NCI-H2029 (cell line): ENCODE measurements at regions not wholly inside any gene's neighbourhood (a gene's known extent, or its start where the extent isn't known, plus 50 kb on each side); places are given as distances from the start of the nearest gene placed in this dataset.

Source experiments
- DNase-seq: peaks from one replicate; lab custom pipeline; 2025; lab: John Stamatoyannopoulos, UW

DNA sequence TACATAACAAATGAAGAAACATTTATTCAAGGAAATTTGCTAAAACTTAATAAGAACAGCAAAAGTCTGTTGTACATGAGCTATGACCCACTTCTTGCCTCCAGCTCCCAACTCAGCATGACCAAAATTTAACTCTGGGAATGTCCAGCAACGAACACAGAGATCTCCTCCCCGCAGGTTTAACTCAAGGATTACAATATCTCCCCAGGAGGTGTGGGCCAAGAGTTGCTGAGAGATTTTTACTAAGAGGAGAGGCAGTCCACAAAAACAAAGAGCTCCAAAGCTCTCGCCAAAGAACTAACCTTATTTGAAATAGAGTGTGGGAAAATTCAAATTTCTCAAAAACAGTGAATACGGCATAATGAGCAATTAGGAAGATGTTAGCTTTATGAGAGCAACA, 318.5 kb downstream of the GRB14 start:
- no peak for DNase-seq

DNA sequence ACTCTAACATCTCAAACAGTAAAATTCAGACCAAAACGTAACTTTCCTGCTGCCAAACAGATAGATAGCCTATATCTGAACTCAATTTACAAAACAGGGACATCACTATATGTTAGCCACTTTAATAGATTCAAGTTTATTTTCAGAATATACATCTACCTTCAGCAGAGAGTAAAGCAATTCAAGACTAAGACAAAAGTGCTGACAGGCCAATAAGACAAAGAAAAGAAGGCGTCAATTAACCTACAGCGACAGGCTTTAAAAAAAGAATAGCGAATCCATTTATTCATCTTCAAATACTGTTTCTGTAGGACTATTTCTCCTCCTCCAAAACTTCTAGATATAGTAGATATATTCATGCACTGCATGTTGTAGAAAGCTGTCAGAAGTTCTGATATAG, 333.0 kb downstream of the GRB14 start:
- DNase-seq = no peak

DNA sequence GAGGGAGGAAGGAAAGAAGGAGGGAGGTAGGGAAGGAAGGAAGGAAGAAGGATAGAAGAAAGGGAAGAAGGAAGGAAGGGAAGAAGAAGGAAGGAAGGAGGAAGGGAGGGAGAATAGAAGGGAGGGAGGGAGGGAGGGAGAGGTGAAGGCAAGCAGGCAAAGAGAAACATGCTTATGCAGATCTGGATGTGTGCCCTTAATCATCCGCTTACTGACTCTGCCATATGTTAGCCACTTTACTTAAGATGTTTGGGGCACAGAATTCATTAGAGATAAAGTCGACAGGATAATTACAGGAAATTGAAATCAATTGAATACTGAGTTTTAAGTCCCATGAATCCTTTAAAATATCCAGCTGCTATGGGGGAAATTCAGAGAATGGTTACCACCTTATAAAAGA, 334.2 kb downstream of the GRB14 start:
- no peak for DNase-seq

DNA sequence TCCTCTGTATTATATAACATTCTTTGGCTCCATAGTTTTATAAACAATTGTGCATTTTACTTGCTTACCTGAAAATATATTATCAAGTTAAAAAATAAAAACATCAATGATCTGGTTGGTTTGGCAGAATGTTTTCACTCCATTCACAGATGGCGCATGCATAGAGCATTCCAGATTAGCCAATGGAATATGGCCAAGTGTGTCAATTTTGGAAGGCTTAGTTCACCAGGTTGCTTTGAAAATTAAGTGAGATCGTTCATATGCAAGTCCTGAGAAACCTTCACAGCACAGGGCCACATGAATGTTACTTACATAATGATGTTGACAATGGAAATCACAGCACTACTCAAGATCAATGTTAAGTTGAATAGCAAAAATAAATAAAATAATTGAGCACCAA, 335.7 kb downstream of the GRB14 start:
- DNase-seq = no peak

DNA sequence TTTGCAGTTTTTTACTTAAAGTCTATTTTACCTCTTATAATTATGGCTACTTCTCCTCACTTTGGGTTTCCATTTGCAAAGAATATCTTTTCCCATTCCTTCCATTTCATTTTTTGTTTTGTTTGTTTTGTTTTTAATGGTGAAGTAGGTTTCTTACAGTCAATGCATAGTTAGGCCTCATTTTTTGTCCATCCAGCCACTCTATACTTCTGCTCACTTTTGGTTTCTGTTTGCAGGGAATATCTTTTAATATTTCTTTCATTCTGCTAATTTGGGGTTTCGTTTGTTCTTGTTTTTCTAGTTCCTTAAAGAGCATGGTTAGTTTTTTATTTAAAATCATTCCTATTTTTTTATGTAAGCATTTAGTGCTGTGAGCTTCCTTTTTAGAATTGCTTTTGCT, 339.4 kb downstream of the GRB14 start:
- no peak for DNase-seq

DNA sequence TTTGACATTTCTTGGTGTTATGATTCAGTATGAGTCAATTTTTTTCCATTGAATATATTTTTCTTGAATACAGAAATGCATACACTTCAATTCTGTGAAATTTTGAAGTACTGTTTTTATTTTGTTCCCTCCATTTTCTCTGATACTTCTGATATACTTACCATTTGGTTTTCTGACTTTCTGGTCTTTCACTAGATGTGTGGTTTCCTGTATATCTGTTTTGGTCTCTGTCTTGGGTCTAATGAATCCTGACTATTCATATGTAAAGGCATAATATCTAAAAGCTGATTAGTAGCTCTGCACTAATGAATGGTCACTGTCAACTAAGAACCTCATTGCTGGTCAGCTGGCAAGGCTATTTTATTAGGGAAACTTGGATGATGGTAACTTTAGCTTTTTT, 345.6 kb downstream of the GRB14 start:
- DNase-seq = no peak

DNA sequence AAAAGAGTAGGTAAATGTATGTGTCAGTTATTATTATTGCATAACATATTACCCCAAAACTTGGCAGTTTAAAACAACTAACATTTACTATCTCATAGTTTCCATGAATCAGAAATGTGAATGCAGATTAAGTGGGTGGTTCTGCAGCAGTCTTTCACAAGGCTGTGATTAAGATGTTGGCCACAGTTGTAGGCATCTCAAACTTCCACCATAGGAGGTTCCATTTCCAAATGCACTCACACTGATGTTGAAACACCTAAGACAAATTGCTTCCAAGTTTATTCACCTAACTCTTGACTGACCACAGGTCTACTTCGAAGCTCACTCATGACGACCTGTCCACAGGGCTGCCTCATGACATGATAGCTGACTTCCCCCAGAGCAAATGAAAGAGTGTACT, 360.8 kb downstream of the GRB14 start:
- no peak for DNase-seq

DNA sequence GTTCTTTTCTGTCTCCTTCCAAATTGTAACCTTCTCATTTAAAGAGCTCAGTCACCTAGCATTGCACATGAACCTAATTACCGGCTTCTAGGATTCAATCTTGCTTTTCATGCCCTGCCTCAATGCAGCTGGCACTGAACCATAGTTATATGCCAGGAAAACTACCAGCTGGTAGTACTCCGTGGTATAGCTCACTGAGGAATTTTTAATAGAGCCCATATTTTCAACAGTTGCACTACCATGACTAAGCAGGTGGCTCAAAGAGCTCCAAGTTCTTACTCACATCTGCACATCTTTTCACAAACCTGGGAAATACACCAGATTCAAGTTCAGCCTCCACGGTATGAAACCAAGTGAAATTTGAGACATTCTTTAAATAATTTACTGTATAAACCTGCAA, 363.5 kb downstream of the GRB14 start:
- no peak for DNase-seq

DNA sequence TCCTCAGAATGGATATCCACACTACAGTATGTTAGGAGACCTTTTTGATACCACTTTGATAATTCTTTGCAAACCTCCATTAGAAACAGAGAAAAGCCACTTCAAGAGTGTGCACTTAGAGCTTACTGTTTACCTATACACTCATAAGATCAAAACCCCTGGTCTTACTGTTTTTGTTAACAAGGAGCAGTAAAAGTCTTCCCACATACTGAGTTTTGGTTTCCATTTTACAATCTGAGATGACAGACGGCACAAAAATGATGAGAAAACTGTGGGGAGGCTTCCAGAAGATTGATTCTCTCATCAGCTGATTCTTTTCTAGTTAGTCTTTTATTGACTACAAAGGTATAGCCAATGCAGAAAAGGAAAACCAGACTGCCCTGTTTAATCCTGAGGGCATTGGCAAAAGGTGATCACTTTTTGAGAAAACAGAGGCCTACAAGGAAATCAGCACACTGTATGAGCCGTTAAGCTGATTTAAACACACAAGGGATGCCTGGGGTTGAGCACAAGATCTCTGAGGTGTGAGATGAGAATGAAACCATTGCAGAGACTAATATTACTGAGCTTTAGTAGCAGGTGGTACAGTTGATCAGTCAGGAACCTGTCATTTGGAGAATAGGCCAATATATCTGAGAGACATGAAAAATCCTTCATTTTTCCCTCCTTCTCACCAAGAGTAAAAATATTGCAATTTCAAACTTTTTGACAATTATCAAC, 368.6 kb downstream of the GRB14 start:
- no peak for DNase-seq

DNA sequence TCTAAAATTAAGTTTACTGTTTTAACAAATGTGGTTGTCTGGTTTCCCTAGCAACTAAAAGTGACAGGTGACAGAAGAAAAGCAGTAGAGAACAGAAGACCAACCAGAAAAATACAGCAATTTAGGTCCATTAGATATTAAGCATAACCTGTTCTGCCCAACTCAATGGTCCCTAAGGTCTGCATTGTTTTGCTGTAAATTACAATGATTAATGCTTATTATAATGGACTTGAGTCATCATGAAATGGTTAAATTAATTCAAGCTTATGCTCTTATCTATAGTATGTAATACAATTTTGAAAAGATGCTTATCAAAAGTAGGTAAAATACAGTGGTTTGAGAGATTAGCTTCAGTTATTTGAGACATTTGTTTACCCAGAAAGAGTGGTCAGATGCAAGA, 378.0 kb downstream of the GRB14 start:
- no peak for DNase-seq

DNA sequence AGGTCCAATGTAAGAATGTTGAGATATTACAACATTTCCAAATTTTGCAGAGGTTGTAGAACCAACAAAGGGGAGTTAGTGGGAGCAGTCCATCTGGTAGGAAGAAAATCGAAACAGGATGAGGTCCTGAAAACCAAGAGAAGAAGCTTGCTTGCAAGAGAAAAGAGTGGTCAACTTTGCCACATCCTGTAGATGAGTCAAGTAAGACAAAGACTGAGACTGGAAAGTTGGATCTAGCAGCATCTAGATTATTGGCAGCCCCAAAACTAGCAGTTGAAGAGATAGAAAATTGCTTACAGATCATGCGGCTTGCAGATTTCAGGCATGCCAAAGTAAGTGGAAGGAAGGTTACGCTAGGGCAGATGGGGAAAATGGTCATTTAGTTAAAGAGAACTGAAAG, 378.9 kb downstream of the GRB14 start:
- DNase-seq = no peak

DNA sequence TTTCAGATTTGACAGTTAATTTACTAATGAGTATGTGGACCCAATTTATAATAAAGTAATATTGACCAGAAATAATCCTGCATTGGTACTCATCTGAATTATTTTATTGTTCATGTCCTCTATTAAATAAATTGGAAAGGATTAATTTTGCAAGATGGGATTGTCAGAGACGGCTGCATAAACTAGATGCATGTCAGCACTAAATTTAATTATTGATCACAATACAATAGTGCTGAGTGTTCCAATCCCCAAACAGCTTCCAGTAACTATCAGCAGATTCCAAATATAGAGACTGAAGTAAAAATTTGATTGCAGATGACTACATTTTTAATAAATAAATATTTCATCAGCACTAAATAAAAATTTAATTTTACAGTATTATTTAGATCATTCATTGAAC, 387.2 kb downstream of the GRB14 start:
- DNase-seq = no peak

DNA sequence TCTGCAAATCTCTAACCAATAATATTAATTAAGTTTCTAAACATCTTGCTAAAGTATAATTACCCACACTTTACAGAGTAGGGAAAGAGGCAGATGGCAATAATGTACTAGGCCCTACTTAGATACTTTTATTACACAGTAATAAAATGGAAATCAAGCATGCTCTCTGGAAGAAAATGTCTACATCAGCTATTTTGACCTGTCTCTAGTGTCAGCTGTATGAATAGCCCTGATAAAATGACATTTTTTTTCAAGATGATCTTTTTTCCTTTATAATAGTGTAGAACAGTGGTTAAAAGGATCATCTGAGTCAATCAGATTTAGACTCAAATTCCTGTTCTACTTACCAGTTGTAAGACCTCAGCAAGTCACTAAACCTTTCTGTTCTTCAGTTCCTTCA, 397.3 kb downstream of the GRB14 start:
- no peak for DNase-seq

DNA sequence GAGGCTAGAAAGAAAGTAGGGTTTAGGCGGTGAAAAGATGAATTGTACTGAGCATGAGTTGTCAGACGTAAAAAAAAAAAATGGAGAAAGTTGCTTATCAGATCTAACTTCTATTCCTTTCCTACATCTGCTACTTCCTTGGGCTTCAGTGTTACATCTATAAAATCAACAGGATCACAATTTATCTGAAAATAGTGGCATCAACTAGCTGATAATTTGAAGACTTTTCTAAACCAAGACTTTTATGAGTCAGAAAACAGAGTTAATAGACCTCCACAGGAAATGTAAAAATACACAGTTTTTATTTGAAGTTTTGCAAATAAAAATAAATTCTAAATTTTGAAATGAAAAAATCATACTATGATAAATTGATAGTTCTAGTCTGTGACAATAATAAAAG, 399.8 kb downstream of the GRB14 start:
- no peak for DNase-seq

DNA sequence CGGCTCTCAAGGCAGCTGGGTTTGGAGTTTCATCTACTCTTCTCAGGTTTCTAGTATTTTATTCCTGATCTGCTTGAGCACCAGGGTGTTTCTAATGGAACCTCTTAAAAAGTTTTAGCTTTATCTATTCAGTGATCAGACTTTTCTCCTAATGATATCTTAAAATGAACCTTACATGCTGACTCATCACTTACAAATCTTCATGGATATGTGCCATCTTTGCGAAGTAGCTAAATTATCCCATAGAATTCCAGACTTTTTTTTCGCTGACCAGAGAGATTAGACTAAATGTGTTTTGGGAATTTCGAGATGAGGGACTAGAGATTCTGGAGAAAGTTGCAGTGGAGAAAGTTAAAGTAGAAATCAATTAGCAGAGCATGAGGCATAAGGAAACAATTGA, 401.0 kb downstream of the GRB14 start:
- DNase-seq = no peak

DNA sequence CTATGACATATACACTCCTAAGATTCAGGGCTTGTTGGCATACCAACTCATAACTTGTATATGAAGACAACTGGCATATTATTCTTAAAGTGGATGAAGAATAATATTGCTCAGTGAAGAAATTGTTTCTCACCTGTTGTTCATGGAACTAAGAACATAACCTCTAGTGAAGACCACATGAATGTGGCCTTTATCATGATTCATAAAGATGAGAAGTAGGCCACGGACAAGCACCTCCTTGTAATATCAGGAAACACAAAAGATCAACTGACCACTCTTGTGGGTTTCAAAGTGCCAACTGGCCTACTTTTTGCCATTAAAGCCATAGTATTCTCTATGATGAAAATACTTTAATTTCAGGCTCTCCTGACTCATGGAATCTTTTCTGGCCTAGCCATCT, 407.4 kb downstream of the GRB14 start:
- DNase-seq = no peak

DNA sequence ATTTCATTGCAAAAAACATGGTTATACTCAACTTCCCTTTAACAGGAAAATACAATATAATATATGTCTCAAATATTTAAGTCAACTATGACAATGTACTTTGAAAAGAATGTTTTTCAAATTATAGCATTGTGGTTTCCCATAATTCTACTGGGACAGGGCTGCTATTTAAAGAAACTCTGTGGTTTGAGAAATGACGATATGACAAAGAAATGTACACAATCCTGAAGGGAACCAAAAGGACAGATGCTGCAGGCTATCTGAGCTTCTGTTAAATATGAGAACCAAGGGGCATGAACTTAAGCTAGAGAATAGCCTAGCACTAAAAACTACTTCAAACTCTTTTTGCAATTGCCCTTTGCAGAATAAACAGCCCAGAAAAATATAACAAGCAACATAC, 415.9 kb downstream of the GRB14 start:
- no peak for DNase-seq

DNA sequence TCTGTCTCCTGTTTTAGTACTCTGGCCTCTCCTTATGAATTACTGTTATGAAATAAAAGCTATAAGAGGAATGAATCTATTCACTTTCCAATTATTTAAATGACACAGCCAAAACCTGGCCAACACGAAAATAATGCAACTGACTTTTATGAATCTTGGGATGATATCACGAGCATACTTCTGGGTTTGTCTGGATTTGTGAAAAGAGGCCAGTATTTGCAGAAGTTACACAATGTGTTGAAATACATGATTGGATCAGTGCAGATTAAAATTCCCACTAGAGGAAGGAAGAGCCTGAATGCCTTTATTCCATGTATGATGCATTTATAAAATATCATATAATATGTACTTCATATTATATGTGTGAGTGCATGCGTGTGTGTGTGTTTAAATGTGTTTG, 418.2 kb downstream of the GRB14 start:
- no peak for DNase-seq

DNA sequence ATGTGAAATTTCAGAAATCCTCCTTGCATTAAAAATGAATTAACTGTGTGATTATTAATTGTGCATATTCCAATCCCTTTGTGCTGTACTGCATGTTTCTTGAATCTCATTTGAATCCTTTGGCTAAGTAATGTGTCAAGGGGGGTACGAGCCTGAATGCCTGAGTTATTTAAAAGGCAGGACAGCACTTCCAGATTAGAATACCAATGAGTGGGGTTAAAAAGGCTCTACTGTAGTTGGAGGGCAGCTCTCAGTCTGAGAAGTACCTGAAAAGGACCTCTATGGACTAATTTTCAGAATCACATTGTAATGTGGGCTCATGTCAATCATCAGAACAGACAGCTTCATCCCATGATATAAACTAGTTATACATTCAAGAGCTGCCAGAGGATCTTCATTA, 423.0 kb downstream of the GRB14 start:
- DNase-seq = no peak

DNA sequence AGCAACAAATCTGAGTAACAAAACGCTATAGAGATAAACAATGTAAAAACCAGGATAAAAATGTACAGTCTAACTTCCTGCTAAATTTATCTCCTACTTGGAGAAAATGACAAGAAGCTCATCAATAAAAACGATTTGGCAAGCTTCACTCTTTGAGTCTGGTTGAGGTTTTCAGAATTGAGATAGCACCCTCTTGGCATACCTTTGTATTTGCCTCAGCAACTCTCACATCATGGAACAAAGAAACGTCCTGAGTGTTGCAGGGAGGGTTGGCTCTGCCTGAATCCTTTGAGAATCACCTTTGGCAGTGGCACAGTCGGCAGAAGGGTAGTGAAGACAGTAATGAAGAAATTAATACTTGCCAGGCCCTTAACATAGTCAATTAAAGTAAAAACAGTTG, 430.6 kb downstream of the GRB14 start:
- DNase-seq = no peak

DNA sequence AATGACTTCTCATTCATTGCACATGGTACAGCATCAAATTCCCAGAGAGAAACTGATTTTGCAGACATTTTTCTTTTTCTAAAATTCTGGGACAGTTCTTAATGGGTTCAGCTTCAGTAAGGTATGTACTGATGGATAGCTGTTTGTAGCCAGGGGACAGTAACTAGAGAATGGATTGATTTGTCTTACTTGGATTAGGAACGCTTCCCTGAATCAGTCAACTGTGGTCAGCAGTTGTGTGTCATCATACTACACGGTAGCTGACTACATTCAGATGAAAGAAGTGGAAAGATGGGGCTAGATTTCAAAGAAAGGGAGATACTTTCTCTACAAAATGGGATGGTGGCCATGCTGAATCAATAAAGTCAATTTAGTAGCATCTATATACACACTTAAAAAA, 431.4 kb downstream of the GRB14 start:
- DNase-seq = no peak

DNA sequence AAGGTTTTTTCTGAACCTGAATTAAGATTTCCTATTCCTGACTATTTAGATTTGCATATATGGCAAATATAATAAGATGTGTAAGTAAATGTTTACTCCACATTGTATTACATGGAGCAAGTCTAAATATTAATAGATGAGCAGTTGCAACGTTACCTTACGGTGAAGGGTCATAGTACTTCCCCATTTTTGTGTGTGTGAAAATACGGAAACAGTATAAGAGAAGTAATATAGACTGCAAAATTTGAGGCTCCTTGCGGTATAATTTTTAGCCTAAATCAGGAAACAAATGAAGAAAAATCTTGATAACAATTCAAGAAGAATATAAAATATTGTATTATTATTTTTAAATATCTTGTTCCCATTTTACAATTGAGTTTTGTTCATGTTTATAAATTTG, 434.2 kb downstream of the GRB14 start:
- no peak for DNase-seq

DNA sequence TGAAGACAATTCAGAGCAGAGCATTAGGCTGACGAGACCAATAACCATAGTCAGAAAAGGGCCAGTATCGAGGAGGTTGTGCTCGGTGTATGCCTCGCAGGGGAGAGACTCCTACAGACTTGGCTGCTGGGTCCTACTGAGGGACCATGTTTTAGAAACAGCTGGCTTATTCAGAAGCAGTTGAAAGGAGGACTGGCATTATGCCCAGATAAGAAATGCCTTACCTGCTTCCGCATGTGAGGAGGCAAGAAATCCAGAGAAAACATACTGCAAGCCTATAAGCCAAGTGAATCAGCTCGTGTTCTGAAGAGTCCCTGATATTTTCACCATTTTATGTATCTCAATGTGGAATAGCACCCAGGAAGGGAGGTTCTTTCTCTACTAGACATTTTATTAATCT, 434.7 kb downstream of the GRB14 start:
- DNase-seq = peak; percentile 27

DNA sequence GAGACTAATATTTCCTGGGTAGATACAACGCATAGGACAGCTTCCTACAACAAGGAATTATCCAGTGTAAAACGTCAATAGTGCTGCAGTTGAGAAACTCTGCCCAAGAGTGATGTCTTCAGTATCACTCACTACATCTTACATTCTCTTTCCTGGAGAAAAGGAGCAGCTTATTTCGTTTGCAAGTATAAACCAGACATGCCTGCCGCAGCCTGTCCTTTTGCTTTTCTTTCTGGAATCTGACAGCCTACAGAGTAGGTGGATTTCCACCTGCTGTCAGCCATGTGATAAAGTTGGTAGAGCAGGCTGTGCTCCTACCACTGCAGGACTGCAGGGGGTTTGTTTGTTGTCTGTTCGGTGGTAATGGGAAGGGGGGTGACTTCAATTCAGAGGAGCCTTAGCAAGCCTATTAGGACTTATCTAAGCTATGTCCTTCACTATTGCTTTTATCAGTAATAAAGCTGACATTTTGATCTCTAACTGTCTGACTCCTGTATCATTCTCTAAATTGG, 439.1 kb downstream of the GRB14 start:
- no peak for DNase-seq
